Dermis blood vessel endothelial cell (primary cell): ENCODE measurements at regions not wholly inside any gene's neighbourhood (a gene's known extent, or its start where the extent isn't known, plus 50 kb on each side); places are given as distances from the start of the nearest gene placed in this dataset.
"Not testable (repeated sequence)": the region's sequence is repeated elsewhere in the genome, so short reads cannot be mapped to it uniquely, and the experiment has no call there.

Experiments used
- DNase-seq: peaks from one replicate; pipeline ENCODE4 v3.0.0; 2010

DNA sequence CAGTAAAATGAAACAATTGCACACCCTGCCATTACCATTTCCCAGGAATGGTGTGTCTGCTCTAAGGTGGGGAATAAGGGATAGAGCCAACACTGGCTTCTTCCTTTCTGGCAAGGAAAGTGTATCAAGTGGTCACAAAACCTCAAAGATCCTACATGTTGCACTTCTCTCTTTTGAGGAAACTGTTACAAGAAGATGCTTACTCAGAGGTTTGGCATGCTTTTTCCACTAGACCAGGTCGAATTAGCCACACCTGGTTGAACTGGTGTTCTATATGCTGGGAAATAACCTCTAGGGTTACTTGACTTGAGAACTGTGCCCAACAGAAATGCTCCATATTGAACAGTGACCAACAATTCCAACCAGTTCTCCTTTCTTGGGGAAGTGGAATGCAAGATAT lies 102.9 kb downstream of the LRRN1 start:
- no peak for DNase-seq

- DNase-seq = no peak
These were observed 106.9 kb downstream of the LRRN1 start for GRCh38 chr3:3906171-3906570.

GRCh38 chr3:3907023-3907422 lies 107.8 kb downstream of the LRRN1 start:
- no peak for DNase-seq

GRCh38 chr3:3918763-3919162 lies 119.5 kb downstream of the LRRN1 start:
- no peak for DNase-seq

- DNase-seq = no peak
These were observed 120.1 kb downstream of the LRRN1 start for GRCh38 chr3:3919316-3919715.

DNA sequence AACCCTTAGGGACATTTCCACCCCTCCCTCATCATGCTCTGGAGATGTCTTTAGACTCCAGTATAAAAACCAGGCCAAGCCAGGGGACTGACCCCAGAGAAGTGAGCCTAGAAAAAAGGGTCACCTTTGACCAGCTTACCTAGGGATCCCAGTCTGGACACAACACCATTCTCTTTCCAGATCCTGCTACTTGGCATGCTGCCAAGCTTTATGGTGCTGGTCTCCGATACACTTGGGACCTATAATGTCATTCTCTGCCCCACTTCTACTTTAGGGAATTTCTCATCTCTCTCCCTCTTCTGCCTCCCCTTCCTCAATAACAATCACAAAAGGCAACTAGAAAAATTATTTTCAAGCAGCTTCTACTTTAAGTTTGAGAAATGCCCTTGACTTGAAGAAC lies 124.4 kb downstream of the LRRN1 start:
- DNase-seq = no peak

DNA sequence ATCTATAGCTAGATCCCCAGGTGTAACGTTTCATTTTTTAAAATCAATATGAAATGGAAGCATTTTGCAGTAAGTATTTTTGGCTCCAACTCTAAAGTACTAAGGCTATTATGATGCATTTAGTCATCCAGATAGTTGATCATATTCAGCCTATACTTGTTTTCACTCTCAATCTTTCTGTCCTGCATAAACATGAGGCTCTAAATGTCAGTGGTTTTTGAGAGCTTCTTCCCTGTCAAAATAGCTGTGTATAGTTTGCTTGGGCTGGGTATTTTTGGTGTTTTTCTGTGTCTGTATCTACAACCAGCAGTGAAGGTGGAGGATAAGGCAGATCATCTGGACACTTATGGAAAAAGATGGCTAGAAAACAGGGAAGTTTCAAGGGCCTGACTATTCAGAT lies 128.0 kb downstream of the LRRN1 start:
- DNase-seq = no peak

DNA sequence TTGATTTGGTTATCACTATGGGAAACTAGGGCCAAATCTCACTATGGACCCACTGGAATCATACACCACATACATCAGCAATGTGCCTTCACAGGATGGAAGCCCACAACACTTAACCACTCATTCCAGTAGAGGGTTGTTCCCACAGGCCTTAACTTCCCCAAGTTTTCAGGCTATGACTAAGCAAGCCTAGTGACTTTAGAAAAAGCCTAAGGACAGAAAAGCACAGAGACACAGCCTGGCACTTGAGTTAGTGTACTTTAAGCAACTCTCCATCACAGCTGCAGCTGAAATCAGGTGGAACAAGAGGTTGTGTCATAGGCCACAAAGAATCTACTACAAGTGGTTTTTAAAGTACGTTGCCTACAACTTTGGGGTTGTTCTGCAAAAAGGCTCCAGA lies 128.7 kb downstream of the LRRN1 start:
- no peak for DNase-seq

DNA sequence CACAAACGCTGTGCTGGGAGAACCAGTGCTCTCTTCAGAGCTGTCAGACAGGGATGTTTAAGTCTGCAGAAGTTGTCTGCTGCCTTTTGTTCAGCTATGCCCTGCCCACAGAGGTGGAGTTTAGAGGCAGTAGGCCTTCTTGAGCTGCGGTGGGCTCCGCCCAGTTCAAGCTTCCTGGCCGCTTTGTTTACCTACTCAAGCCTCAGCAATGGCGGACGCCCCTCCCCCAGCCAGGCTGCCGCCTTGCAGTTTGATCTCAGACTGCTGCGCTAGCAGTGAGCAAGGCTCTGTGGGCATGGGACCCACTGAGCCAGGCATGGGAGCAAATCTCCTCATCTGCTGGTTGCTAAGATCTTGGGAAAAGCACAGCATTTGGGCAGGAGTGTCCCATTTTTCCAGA lies 142.1 kb downstream of the LRRN1 start:
- not testable (repeated sequence) for DNase-seq

- no peak for DNase-seq
These were observed 151.8 kb downstream of the LRRN1 start for GRCh38 chr3:3951071-3951470.

GRCh38 chr3:3951501-3951900 lies 152.3 kb downstream of the LRRN1 start:
- no peak for DNase-seq

- not testable (repeated sequence) for DNase-seq
These were observed 163.6 kb downstream of the LRRN1 start for GRCh38 chr3:3962867-3963266.

GRCh38 chr3:3984053-3984452 lies 184.8 kb downstream of the LRRN1 start:
- no peak for DNase-seq

DNA sequence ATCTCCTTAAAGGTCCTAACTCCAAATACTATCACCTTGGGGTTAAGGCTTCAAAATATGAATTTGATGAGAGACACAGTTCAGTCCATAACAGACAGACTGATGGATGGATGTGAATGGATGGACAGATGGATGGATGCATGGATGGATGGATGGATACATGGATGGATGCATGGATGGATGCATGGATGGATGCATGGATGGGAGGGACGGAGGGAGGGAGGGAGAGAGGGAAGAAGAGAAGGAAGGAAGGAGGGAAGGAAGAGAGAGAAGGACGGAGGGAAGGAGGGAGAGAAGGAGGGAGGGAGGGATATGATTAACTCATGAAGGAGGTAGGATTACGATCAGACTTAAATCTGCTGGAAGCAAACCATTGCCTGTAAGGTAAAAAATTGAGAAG lies 192.4 kb downstream of the LRRN1 start:
- DNase-seq = no peak

GRCh38 chr3:3992312-3992874 lies 193.2 kb downstream of the LRRN1 start:
- no peak for DNase-seq

DNA sequence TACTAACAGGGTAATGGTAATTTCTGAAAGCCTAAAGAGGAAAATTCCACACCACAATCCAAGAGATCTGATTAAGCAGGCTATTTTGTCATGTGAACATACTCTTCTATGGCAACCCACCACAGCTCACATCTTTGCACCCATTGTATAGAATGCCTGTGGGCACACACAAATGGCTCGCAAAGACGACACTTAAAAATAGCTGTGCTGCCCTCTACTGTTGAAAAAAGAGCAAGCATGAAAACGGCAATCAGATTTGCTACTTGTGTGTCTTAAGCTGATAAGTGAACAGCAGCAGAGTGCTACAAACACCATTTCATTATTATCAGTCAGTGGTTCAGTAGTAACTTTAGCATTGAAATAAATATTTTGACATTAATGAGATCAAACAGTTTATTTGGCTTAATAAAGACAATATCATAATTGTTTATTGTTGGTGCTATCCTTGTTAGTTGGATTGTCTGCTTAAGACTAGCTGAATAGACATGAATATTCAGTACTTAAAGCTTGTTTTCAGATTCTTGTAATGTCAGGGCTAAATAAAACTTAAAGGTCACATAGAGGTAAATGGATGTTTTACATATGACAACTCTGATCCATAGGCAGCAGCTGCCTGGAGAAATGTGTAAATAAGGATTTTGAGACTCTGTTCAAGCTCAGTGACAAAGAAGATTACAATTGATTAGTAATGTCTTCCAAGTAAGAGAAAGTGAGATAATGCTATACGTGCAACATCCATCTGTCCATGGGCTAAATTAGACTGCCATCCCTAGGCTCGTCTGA lies 199.1 kb downstream of the LRRN1 start:
- DNase-seq = peak; percentile 11

DNA sequence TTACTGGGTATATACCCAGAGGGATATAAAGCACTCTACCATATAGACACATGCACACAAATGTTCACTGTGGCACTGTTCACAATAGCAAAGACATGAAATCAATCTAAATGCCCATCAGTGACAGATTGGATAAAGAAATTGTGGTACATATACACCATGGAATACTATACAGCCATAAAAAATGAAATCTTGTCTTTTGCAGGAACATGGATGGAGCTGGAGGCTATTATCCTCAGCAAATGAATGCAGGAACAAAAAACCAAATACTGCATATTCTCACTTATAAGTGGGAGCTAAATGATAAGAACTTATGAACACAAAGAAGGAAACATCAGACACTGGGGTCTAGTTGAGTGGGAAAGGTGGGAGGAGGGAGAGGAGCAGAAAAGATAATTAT lies 200.1 kb downstream of the LRRN1 start:
- DNase-seq = not testable (repeated sequence)

GRCh38 chr3:4001976-4002375 lies 202.7 kb downstream of the LRRN1 start:
- no peak for DNase-seq

DNA sequence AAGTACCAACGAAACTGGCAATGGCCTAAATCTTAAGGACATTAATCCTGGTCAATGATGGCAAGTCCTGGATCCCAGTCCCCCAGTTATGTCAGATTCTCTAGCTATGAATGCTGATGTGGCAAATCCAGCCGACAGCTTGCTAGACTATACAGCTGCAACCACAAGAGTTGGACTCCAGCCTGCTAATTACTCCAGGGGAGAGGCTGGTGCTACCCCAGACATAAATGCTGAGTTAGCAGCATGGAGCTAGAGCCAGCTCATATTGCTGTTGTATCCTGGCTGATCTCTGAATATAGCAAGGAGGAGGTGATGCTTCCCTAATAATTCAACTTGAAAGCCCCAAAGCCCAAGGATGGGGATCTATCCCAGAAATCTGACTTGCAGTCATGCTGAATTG lies 207.1 kb downstream of the LRRN1 start:
- DNase-seq = no peak

GRCh38 chr3:4008205-4008604 lies 209.0 kb downstream of the LRRN1 start:
- DNase-seq = no peak

DNA sequence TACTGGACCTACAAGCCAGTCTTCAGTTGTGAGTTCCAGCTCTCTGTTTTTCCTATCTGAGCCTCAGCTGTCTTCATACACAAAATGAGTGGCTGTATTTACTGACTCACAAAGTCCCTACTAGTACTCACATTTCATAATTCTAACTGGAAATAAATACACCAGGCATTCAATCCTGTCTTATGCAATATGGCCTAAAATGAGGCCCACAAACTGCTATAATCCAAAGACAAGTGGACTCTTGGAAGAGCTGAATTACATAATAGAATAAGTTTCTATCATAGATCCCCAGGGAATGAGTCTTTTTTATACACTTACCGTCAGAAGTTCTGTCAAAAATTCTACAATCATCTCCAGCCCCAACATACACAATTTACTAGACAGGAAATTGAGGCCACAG lies 211.9 kb downstream of the LRRN1 start:
- no peak for DNase-seq

DNA sequence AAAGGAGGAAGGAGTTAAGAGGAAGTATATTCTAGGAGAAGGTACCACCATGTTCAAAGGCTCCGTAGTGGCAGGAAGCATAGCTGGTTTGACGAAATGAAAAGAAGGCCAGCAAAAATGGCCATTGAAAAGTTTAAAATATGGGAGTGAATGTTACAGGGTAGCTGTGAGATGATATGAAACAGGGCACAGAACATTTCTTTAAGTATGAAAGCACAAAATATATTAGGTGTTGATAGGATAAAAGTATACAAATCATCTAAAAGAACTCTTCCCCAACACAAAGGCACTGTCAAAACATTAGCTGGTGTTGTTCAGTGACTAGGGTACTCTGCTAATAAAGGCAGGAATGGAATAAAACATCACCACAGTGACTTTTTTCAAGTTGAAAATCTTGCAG lies 216.2 kb downstream of the LRRN1 start:
- DNase-seq = no peak

- DNase-seq = no peak
These were observed 220.3 kb downstream of the LRRN1 start for GRCh38 chr3:4019501-4019900.

- no peak for DNase-seq
These were observed 221.9 kb downstream of the LRRN1 start for GRCh38 chr3:4021162-4021561.

GRCh38 chr3:4029135-4029534 lies 229.9 kb downstream of the LRRN1 start:
- no peak for DNase-seq
